NCI-H2107 (cell line): ENCODE measurements at regions not wholly inside any gene's neighbourhood (a gene's known extent, or its start where the extent isn't known, plus 50 kb on each side); places are given as distances from the start of the nearest gene placed in this dataset.
"Not testable (repeated sequence)": the region's sequence is repeated elsewhere in the genome, so short reads cannot be mapped to it uniquely, and the experiment has no call there.

Experiments
- DNase-seq: peaks from one replicate; lab custom pipeline; 2025; lab: John Stamatoyannopoulos, UW

DNA sequence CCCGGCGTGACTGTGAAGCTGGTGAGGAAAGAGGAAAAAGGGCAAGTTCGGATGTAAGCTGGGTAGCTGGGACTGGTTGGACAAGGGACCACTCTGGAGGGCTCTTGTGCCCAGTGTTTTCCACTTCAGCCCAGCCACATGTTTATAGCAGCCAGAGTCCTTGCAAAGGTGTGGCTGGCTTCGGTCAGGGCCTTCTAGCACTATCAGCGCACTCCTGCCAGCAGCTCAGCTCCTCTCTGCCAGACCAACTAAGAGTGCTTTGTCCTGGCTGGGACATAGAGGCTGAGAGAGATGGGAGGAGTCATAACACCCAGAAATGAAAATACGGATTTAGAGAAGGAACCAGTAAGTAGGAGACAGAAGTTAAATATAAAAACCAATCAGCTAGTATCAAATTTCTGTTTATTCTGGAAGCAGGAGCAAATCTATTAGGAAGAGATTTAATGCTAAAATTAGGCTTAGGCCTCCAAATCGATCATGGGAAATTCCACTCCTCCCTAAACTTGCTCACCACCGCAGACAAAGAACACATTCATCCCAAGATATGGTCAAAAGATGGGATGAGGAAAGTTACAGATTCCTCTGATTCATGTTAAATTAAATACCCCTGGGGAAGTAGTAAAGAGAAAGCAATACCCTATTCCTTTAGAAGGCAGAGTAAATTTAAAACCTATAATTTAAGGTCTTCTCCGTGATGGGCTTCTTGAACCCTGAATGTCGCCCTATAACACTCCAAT is 135.0 kb downstream of the RALA start:
- no peak for DNase-seq

DNA sequence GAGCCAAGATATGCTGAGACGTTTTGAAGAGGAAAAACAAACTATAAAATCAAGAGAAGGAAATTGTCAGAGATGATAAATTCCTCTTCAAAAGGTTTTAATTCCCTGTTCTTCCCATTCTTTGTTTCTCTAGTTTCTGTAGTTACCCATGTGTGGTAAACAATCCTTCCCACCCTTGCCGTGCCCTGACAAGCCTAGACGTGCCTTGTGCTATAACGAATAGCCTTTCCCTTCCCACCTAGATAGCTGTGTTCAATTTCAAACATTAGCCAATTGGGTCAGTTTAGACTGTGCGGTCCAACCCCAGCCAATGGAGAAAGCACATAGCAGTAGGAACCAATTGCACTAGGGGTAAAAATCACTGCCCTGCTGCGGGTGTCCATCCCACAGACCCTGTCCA is 138.1 kb downstream of the RALA start:
- DNase-seq, result no peak

DNA sequence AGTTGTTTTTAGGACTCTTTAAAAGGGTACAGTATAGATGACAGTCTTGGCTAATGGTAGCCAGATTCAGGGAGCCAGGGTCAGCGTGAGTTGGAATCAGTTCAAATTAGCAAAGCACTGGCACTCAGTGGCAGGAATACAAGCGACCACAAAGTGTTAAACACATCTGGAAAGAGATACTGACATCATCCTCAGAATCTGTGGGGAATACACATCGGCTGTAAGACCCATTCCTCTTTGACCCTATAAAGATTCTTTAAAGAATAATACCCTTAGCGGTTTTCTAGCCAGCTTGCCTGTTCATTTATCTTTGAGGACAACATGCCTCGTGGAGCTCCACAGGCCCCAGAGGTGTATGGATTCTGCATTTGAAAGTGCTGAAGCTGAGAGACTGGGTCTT is 139.1 kb downstream of the RALA start:
- DNase-seq, result not testable (repeated sequence)

DNA sequence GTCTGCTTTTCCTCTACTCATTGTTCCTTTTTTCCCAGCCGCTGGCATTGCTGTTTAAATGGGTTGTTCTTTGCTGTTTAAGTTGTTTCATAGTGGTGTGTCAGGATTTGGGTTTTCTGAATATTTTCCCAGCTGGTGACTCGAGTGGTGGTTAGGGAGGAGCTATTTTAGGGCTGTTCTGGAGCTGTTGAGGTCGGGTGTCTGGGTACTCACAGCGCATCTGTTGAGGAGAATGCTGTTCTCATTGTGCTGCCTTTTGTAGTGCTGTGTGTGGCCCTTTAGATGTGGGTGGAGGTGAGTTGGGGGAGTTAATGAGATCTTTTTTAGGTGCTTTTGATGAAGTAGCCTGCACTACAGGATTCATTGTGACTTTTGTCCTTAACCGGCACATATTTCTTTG is 139.5 kb downstream of the RALA start:
- not testable (repeated sequence) for DNase-seq

DNA sequence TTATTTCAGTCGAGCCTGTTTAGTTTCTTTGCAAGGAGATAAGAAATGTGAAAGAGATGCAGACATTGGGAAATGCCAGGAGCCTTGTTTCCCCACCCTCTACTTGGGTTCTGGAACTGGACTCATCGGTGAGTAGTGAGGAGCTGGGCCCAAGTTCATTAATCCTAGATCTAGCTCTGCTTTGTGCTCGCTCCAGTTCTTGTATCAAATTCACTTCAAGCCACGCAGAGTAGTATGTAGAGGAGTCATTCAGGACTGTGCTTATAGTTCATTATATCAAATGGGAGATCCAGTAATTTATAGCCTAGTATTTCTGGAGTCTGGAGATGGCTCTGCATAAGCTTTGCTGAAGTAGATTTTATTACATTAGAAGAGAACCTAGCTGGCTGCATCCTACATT is 142.5 kb downstream of the RALA start:
- DNase-seq, result not testable (repeated sequence)

DNA sequence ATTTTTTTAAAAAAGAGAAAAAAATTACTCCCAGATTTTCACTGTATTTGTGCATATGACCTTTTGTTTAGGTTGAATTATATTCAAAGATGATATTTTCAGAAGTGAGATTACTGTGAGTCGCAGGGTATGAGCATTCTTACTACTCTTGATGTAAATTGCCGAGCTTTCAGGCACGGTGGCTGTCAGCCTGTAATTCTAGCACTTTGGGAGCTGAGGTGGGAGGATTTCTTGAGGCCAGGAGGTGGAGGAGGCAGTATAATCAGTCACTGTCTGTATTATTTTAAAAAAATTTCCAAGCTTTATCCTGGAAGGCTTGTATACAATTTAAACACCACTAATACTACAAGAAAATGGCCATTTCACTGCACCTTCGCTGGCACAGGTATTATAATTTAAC is 145.1 kb downstream of the RALA start:
- not testable (repeated sequence) for DNase-seq

DNA sequence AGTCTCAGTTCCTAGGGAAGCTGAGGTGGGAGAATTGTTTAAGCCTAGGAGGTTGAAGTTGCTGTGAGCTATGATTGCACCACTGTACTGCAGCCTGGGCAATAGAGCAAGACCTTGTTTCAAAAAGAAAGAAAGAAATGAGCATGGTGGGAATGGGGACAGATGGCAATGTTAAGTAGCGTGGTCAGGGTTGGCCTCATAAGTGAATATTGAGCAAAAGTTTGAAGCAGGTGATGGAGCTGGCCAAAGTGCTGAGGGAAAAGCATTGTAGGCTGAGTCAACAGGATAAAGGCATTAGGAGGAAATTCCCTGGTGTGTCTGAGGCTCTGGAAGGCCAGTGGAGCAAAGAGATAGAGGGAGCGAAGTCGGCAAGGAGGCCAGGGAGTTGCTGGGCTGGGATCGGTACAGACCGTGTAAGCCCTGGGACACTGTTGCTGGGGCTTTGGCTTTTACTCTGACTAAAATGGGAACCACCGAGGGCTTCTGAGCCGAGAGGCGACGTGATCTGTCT is 151.0 kb downstream of the RALA start:
- not testable (repeated sequence) for DNase-seq

DNA sequence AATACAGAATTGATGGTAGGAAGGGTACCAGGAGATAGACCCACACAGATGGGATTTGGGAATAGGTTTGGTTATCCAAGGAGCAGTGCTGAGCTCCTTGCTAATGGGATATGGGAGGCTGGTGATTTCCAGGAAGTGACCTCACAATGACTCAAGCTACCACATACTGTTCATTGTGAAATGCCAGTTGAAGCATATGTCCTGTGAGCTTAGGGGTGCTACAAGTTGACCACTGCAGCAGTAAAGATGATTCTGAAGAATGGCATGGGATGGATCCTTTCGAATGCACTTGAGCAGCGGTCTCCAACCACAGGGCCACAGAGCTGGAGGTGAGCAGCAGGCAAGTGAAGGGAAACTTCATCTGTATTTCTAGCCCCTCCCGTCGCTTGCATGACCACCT is 158.2 kb downstream of the RALA start:
- DNase-seq, result not testable (repeated sequence)

DNA sequence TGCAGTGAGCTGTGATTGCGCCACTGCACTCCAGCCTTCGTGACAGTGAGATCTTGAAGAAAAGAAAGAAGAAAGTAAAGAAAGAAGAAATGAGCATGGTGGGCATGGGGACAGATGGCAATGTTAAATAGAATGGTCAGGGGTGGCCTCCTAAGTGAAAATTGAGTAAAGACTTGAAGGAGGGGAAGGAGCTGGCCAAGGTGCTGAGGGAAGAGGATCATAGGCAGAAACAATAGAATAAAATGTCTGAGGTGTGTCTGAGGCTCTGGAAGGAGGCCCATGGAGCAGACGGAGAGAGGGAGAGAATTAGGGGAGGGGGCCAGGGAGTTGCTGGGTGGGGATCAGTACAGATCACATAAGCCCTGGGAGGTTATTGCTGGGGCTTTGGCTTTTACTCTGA is 163.1 kb downstream of the RALA start:
- DNase-seq, result not testable (repeated sequence)

DNA sequence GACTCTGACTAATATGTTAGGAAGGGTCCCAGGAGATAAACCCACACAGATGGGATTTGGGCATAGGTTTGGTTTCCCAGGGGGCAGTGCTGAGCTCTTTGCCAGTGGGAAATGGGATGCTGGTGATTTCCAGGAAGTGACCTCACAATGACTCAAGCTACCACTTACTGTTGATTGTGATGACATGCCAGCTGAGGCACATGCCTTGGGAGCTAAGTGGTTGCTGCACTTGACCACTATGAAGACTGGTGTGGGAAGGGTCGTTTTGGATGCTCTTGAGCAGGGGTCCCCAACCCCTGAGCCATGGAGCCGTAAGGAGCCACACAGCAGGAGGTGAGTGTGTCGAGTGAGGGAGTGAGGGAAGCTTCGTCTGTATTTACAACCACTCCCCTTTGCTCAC is 159.0 kb upstream of the CDK13 start:
- not testable (repeated sequence) for DNase-seq

DNA sequence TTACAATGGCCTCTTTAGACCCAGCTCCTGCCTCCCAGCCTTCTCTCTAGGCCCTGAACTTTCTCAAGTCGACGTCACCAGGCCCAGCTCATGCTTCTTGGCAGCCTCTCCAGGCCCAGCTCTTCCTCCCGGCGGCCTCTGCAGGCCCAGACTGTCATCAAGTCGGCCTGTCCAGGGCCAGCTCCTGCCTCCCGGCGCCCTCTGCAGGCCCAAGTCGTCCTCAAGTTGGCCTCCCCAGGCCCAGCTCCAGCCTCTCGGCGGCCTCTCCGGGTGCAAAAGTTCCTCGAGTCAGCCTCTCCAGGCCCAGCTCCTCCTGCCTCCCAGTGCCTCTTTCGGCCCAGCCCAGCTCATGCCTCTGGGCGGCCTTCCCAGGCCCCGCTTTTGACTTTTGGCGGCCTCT is 158.1 kb upstream of the CDK13 start:
- DNase-seq, result not testable (repeated sequence)

DNA sequence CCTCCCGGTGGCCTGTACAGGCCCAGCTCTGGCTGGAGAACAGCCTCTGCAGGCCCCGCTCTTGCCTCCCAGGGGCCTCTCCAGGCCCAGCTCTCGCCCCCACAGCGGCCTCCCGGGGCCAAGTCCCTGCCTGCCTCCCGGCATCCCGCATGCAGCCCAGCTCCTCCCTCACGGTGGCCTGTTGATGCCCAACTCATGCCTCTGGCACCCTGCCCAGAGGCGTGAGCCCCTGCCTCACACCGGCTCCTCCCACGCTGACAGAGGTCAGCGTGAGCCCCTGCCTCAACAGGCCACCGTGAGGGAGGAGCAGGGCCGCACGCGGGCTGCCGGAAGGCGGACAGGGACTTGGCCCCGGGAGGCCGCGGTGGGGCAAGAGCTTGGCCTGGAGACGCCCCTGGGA is 157.0 kb upstream of the CDK13 start:
- DNase-seq, result not testable (repeated sequence)

DNA sequence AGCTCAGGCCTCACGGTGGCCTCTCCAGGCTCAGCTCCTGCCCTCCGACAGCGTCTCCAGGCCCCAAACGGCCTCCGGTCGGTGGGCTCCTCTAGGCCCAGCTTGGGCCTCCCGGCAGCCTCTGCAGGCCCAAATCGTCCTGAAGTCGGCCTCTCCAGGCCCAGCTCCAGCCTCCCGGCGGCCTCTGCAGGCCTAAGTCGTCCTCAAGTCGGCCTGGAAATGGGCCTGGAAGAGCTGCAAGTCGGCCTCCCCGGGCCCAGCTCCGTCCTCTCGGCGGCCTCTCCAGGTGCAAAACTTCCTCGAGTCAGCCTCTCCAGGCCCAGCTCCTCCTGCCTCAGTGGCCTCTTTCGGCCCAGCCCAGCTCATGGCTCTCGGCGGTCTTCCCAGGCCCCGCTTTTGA is 156.2 kb upstream of the CDK13 start:
- DNase-seq, result not testable (repeated sequence)

DNA sequence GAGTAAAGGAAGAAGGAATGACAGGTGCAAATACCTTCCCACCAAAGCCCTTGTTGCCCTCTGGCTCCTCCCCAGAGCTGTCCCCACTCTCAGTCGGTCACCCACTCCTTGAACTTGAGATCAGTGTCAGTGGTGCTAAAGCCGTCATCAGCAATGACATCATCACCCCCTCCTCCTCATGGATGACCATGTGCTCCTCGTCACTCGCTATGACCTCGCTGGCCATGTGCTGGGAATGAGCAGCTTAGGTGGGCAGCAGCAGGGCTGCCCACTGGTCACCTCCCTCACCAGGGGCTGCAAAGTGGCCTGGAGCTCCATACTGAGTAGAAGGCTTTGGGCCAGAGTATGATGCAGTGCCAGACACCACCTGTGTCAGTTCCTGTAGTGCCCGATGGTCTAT is 153.1 kb upstream of the CDK13 start:
- DNase-seq, result not testable (repeated sequence)

DNA sequence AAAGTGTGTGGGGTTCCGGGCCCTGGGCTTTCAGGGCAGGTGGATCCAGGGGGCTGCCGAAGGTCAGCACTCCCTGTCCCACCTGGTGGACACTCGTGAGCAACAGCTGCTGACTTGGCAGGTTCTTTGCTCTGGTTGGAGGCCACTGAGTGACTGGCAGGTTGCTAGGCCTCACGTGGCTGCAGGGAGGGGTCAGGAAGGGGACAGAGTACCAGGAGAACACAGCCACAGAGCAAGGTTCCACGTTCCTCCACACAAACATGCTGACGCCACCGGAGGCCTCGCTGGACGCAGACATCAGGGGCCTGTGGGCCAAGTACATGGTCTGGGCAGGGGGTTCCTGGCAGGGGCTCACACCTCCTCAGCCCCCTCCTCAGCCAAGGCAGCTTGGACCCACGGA is 152.0 kb upstream of the CDK13 start:
- DNase-seq, result not testable (repeated sequence)

DNA sequence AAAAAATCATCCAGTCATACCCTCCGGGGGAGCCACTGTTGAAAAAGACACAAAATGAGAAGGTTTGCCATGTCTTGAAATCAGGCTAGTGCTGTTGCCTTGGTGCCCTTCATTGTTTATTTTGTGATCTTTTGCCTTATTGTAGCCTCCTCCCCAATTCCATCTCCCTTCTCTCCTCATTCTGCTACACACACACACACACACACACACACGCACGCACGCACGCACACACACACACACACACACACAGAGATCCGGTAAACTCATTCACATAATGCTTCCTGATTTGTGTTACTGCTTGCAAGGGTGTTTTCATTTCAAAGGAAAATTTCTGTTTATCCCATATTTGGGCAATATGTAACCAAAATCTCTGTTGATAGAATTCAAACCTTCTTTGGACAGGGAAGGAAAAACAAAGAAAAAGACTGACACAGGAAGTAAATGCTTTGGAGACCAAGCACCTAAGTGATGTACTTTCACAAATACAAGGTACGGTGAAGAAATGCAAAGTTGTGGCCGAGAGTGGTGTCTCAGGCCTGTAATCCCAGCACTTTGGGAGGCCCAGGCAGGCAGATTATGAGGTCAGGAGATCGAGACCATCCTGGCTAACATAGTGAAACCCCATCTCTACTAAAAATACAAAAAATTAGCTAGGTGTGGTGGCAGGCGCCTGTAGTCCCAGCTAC is 141.1 kb upstream of the CDK13 start:
- DNase-seq, result no peak

DNA sequence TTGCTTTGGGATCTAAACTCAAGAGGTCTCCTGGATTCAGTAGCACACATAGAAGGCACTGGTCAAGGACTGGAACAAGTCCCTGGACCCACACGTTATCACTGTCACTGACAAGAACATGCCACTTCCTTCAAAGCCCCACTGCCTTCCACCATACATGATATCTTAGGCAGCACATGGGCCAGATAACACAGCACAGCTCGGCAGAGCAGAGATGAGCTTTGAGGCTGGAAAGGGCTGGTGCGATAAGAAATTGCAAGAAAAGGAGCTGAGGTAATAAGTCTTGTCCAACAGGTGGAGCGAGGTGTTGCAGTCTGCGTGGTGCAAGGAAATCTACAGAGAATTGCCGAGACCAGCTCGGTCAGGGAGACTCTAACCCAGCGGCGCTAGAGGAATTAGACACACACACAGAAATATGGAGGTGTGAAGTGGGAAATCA is 139.8 kb upstream of the CDK13 start:
- DNase-seq, result no peak

DNA sequence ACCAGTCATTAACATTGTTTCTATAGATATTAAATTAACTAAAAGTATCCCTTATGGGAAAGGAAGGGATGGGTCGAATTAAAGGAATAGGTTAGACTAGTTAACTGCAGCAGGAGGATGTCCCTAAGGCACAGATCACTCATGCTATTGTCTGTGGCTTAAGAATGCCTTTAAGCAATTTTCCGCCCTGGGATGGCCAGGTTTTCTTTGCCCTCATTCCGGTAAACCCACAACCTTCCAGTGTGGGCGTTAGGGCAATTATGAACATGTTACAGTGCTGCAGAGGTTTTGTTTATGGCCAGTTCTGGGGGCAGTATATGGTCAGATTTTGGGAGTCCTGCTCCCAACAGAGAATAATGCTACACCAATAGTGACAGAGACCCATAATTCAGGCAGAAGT is 139.3 kb upstream of the CDK13 start:
- DNase-seq, result no peak

DNA sequence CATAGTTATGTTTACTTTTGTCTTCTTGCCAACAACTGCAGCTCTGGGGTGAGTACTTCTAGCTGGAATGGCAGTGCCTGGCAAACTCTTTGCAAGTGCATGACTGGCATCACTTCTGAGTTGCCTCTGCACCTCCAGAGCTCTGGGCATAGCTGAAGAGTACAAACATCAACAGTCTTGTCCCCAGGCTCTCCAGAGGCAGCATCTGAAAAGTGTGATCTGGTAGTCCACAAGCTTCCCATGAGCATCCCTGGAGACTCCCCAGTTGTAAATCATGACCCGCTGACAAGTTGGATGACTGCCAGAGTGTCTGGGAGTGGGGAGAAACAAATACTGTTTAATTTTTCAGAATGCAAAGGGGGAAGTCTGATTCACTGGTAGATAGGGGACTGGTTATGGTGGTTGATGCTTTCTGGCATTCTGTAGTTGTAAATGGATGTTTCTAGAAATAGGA is 138.9 kb upstream of the CDK13 start:
- DNase-seq, result no peak

DNA sequence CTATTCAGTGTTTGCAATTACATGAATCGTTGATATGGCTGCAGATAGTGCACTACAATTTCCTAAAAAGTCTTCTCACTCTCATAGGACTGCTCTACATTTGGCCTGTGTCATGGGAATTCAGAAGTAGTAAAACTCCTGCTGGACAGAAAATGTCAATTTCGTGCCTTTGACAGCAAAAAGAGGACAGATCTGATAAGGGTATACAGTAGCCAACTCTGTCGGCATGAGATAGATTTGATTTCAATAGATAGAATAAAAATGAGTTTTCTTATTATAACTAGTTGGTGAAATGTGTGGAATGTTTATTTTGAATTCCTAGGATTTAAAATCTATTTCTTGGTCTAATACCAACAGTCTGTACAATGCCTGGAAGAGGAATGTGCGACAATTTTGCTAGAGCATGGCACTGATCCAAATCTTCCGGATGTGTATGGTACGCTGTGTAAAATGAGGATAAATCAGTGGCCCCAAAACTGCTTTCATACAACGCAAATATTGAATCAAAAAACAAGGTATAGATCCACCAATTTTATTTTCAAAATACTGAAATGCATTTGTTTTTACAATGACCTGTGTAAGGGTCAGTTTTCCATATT is 133.5 kb upstream of the CDK13 start:
- no peak for DNase-seq

DNA sequence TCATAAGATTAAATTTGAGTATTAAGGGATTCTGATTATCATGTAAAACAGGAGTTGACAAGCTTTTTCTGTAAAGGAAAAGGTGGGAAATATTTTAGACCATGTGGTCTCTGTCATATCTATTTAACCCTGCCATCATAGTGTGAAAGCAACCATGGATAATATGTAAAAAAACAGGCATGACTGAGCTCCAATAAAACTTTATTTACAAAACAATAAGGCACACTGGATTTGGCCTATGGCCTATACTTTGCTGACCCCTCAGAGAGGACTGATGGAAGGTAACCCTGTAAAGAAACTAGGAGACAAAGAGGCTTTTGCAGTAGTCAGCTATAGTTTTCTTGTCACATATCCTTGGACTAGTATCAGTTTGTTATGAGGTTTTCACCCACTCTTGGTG is 130.5 kb upstream of the CDK13 start:
- no peak for DNase-seq

DNA sequence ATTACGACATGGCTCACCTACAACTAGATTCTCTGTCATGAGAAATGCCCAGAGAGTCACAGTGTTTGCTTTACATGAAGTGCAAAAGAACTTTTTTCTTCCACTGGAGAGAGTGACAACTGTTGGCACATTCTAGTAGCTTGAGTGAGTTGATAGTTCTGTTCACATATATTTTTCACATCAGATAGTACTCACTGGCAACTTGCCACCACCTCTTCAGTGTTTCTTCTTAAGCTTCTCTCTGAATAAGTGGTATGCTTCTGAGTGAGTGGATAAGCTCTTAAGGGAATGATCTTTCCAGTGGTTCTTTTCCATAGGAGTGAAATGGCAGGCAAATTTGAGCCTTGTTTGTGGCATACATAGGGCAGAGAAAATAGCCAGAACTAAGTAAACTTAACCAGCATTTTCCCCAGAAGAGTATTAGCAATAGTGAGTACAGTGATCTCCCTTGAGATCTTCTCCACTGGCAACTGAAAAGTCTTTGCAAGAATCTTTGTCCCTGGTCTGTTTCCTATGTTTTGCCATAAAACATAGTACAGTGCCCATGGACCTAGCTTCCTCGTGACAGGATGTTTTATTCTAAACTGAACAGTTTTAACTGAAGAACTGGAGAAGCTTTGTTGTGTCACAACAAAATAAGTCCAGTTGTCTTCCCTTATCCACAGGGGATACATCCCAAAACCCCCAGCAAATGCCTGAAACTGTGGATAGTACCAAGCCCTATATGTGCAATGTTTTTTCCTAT is 125.4 kb upstream of the CDK13 start:
- DNase-seq, result no peak
